SK-N-SH treated with all-trans-retinoic acid at 6 μM for 48 hours (cell line): ENCODE measurements at regions not wholly inside any gene's neighbourhood (a gene's known extent, or its start where the extent isn't known, plus 50 kb on each side); places are given as distances from the start of the nearest gene placed in this dataset.

Experiments used
- BACH2 ChIP-seq: fragments of 250-450 bp; sonication (Bioruptor Pico); IDR thresholded peaks from 2 replicates; pipeline ENCODE4 v1.9.0; 2021; ENCODE audit warnings: mild to moderate bottlenecking, borderline replicate concordance
- ZC3H10 ChIP-seq: fragments of 250-450 bp; sonication (Bioruptor Pico); IDR thresholded peaks from 2 replicates; pipeline ENCODE4 v1.5.1; 2021; ENCODE audit warnings: mild to moderate bottlenecking, moderate library complexity

- TF ChIP-seq ZC3H10 (CRISPR knock-in tag): no peak
- no peak for TF ChIP-seq BACH2
Observed at GRCh38 chr3:73225146-73225855, 163.8 kb downstream of the EBLN2 start.
